ENCODE measurements at regions not wholly inside any gene's neighbourhood (a gene's known extent, or its start where the extent isn't known, plus 50 kb on each side); places are given as distances from the start of the nearest gene placed in this dataset.
"Not testable (repeated sequence)": the region's sequence is repeated elsewhere in the genome, so short reads cannot be mapped to it uniquely, and the experiment has no call there.

GRCh38 chr16:26717826-26718225 lies 348.9 kb upstream of the C16orf82 start:
- 68 to 70% methylated on average over 5 of the region's 5 CpGs for WGBS, 2 donors
- no peaks in the 10 kb centered on the region for H3K27me3 ChIP-seq
- no peak overlapping the region for H3K27ac ChIP-seq
- TF ChIP-seq POLR2A (IDR thresholded peaks at IDR 0.05) (no peak), EP300 (IDR thresholded peaks at IDR 0.05) (no peak), POLR2AphosphoS5 (IDR thresholded peaks at IDR 0.05) (no peak), CTCF (IDR thresholded peaks at IDR 0.05) (no peak)
- H3K4me1 ChIP-seq = no peaks in the 10 kb centered on the region
- H3K9me3 ChIP-seq = no peaks in the 10 kb centered on the region
- ATAC-seq (ENCODE audit: low FRiP score in 2 of 2) = no peak
- no peaks in the 10 kb centered on the region for H3K36me3 ChIP-seq
- H3K4me3 ChIP-seq = no peak overlapping the region
- DNase-seq = no peak

- no peak overlapping the region for H3K27ac ChIP-seq
- ATAC-seq (ENCODE audit: low FRiP score in 2 of 2) = no peak
Measured at GRCh38 chr16:26721290-26721689, 345.4 kb upstream of the C16orf82 start.

GRCh38 chr16:26721957-26722356 lies 344.8 kb upstream of the C16orf82 start:
- not testable (repeated sequence) for ATAC-seq (ENCODE audit: low FRiP score in 2 of 2); H3K4me3 ChIP-seq; H3K27me3 ChIP-seq; H3K4me1 ChIP-seq; H3K27ac ChIP-seq; H3K36me3 ChIP-seq; DNase-seq; H3K9me3 ChIP-seq
- WGBS, 2 donors = 83 to 95% methylated on average over 3 of the region's 3 CpGs

More at GRCh38 chr16:26721290-26721689, 345.4 kb upstream of the C16orf82 start:
- Histone ChIP-seq H3K27me3 (no peaks in the 10 kb centered on the region), H3K9me3 (no peaks in the 10 kb centered on the region), H3K4me3 (no peak overlapping the region), H3K4me1 (no peaks in the 10 kb centered on the region), H3K36me3 (no peaks in the 10 kb centered on the region)
- WGBS, 2 donors = 75 to 77% methylated on average over 6 of the region's 6 CpGs
- no peak for TF ChIP-seq POLR2AphosphoS5 (IDR thresholded peaks at IDR 0.05)
- TF ChIP-seq EP300 (IDR thresholded peaks at IDR 0.05) = no peak
- no peak for TF ChIP-seq CTCF (IDR thresholded peaks at IDR 0.05)
- no peak for DNase-seq

GRCh38 chr16:26724189-26724588 lies 342.5 kb upstream of the C16orf82 start:
- Histone ChIP-seq H3K36me3 (no peaks in the 10 kb centered on the region), H3K9me3 (no peaks in the 10 kb centered on the region), H3K4me1 (no peaks in the 10 kb centered on the region), H3K27me3 (no peaks in the 10 kb centered on the region), H3K4me3 (no peak overlapping the region), H3K27ac (no peak overlapping the region)
- 67 to 69% methylated on average over 5 to 8 of the region's 8 CpGs for WGBS, 2 donors
- ATAC-seq (ENCODE audit: low FRiP score in 2 of 2) (no peak), DNase-seq (no peak)
- TF ChIP-seq POLR2A (IDR thresholded peaks at IDR 0.05) = no peak
- TF ChIP-seq POLR2AphosphoS5 (IDR thresholded peaks at IDR 0.05) = no peak
- no peak for TF ChIP-seq EP300 (IDR thresholded peaks at IDR 0.05)
- no peak for TF ChIP-seq CTCF (IDR thresholded peaks at IDR 0.05)

GRCh38 chr16:26727848-26728247 lies 338.9 kb upstream of the C16orf82 start:
- 13 to 22% methylated on average over 8 to 9 of the region's 9 CpGs for WGBS, 2 donors
- Histone ChIP-seq H3K9me3 (no peaks in the 10 kb centered on the region), H3K27me3 (no peaks in the 10 kb centered on the region), H3K27ac (no peak overlapping the region), H3K36me3 (no peaks in the 10 kb centered on the region), H3K4me1 (no peaks in the 10 kb centered on the region), H3K4me3 (no peak overlapping the region)
- DNase-seq (no peak), ATAC-seq (ENCODE audit: low FRiP score in 2 of 2) (no peak)
- TF ChIP-seq POLR2A (IDR thresholded peaks at IDR 0.05) = no peak
- no peak for TF ChIP-seq POLR2AphosphoS5 (IDR thresholded peaks at IDR 0.05)
- TF ChIP-seq EP300 (IDR thresholded peaks at IDR 0.05) = no peak
- no peak for TF ChIP-seq CTCF (IDR thresholded peaks at IDR 0.05)

All from upper lobe of left lung (tissue), 6 donors.